GM19193 (cell line): ENCODE measurements at regions not wholly inside any gene's neighbourhood (a gene's known extent, or its start where the extent isn't known, plus 50 kb on each side); places are given as distances from the start of the nearest gene placed in this dataset.

Experiments used
- POLR2A ChIP-seq: IDR thresholded peaks from 4 replicates; pipeline ENCODE4 v1.6.1; 2011; ENCODE audit not compliant: insufficient read depth, insufficient read length; ENCODE audit errors: extremely low read depth

DNA sequence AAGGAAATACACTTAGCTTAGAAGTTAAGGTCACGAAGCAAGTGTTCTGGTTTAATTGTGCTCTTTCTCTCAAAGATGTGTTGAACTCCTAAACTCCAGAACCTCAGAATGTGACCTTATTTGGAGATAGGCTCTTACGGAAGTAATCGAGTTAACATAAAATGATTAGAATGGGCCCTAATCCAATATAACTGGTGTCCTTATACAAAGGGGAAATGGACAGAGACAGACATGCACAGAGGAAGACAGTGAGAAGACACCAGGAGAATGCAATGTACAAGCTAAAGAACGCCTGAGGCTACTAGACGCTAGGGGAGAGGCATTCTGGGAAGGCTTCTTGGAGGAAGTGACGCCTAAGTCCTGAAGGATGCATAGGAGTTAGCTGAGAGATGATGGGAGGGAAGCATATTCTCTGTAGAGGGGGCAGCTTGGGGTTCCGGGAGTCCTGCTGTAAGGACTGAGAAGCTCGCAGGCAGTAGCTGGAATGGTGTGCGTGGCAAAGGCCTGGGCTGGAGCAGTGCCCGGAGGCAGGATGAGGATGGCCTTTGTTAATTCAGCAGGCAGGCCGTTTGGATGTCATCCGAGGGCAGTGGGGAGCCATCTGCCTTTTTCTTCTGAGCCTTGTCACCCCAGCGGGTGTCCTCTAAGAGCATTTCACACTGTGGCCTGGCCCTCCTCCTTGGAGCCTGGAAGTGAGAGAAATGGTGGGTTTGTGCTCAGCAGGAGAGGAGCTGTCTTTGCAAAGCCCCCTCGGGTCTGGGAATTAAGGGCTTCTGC lies 513.4 kb downstream of the SHQ1 start:
- TF ChIP-seq POLR2A: no peak

DNA sequence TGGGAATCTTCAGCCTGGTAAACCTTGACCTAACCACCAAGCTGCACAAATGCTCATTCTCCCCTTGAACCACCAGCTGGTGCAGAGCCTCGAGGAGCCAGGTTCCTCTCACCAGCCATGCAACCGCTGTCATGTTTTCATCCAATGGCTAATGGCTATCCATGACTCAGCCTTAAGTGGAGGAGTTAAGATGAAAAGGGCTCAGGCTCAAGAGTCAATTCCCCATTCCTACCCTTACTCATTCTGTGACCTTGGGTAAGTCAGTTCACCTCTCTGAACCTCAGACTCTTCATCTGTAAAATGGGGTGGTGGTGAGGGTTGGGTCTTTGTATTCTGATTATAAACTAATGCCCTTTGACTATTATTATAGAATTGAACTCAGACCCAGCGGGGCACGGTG lies 515.6 kb downstream of the SHQ1 start:
- TF ChIP-seq POLR2A: no peak

DNA sequence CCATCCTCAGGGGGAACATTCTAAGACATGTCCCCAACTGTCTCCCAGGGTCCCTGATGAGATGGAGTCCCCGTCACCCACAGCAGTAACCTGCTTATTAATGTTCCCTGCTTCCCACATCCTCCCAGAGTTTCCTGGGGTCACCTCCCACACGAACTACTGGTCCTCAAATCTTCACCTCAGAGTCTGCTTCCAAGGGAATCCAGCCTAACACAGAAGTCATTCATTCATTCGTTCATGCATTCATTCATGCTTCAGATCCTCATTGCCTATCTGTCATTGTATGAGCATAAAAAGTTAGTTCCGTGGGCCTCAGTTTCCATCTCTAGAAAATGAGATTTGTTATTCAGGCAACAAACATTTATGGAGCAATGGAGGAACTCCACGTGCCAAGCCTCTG lies 516.2 kb downstream of the SHQ1 start:
- no peak for TF ChIP-seq POLR2A

DNA sequence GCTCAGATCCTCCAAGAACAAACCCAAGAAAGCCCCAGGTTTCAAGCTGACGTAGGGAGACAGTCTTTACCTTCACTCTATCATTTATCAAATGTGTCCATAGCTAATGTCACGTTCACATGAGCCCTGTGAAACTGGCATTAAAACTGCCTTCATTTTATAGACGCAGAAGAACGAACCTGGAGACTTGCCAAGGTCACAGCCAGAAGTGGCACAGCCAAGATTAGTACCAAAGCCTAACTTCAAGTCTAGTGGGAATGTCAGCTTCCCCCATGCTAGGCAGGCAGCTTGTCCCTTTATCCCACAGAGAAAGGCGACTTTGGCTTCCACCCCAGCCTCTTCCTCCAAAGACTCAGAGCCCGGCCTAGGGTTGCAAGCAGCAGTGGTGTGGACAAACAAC lies 517.2 kb downstream of the SHQ1 start:
- no peak for TF ChIP-seq POLR2A

DNA sequence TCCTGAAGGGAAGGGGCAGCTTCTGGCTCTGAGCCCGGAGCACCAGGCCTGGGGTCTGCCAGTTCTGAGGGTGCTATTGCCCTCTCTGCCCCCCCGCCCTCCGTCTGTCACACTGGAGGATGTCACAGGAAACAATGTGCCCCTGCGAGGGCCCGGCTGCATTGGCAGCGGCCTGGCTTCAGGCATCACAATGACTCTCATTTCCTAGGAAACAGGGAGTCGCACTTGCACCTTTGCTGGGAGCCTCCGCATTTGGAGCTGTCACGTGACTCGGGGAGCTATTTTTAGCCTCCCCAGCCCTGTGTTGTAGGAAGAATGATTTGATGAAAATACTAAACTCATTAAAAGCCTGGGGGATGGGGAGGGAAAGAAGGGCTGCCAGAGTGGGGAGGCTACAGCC lies 518.9 kb downstream of the SHQ1 start:
- no peak for TF ChIP-seq POLR2A

DNA sequence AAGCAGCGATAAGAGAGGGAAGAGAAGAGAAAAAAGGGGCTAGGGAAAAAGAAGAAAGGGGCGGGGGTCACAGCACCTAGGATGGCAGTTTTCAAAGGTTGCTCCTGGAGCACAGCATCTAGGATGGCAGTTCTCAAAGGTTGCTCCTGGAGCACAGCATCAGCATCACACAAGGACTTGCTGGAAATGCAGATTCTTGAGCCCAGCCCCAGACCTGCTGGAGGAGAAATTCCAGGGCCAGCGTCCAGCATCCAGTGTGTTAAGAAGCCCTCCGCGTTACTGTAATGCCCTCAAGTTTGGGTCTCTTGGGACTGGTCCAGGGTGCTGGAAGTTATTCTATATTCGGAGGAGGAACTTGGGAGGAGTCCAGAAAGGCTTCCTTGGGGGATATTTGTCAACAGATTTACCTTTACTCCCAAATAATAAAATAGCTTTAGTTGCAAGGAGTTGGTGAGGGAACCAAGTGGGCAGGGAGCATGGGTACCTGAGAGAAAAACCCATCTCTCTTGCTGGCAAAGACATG lies 519.4 kb downstream of the SHQ1 start:
- TF ChIP-seq POLR2A: no peak

DNA sequence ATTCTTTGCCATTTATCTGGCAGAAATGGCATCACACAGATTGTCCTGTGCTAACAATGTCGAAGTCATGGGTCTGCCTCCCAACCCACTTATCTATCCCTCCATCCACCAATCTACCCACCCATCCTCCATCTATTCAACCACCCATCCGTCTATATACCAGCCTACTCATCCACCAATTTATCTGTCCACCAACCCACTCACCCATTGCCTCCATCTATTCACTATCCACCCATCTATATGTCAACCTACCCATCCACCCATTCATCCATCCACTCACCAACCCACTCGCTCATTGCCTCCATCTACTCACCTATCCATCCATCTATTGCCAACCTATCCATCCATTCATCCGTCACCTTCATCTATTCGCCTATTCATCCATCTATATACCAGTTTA lies 521.2 kb downstream of the SHQ1 start:
- TF ChIP-seq POLR2A: no peak

DNA sequence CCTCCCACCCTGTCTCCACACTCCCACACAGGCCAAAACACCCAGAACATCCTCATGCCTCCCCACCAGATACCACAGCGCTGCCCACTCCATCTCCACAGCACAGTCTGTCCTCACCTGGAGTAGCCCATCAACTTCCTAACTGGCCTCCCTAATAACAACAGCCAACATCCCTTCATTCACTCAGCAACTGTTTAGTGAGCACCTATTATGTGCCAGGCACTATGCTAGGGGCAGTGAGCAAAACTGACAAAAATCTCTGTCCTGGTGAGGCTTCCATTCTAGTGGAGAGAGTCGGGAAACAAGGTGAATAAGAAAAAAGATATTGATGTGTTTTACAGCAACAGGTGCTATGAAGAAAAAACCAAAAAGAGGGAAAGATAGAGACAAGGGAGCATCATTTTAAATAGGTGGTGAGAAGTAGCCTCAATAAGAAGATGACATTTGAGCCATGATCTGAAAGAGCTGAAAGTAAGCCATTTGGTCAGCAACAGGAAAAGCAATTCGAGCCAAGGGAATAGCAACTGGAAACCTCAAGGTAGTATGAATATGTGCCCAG lies 523.9 kb downstream of the SHQ1 start:
- TF ChIP-seq POLR2A: no peak

DNA sequence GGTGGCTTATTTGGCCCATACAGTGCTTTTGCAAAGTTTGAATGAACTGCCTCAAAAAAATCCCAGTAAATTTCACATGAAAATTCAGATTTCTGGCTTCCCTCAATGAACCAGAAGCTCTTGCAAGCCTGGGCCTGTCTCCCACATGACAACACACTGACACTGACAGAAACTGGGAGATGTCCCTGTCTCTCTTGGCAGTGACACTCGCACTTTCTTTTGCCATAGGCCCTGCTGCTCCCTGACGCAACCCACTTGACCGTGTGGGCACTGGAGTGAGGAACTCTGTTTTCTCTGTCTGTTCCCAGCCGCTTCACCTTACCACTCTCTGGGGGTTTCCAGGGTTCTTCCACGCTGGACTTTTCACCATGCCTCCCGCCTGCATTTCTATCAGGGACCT lies 524.5 kb downstream of the SHQ1 start:
- TF ChIP-seq POLR2A: no peak

DNA sequence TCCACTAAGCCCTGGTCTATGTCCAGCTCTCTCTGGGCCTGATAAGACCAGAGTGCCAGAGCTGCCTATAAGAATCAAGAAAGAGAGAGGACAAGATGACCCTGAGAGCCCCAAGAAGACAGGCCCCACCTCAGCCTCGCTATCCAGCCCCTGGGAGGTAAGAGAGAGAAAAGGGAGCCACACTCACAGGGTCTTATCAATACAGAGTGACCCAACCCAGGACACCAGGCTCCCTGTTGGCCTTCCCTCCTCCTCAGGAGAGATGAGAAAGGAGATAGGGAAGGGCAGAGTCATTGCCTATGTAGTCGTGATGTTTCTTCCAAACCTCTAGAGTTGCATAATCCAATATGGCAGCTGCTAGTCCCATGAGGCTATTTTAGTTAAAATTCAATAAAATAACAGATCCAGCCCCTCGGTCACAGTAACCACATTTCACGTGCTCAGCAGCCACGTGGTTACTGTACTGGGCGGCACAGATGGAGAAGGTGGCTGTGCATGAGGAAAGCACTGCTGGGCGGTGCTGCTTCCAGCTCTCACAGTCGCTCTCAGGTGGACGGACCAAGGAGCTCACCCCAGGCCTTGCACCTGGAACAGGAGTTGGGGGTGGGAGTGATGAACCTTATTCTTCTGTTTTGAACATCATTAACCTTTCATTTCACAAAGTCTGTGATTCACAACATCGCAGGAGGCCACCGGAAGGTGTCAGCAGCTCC lies 525.8 kb downstream of the SHQ1 start:
- no peak for TF ChIP-seq POLR2A

DNA sequence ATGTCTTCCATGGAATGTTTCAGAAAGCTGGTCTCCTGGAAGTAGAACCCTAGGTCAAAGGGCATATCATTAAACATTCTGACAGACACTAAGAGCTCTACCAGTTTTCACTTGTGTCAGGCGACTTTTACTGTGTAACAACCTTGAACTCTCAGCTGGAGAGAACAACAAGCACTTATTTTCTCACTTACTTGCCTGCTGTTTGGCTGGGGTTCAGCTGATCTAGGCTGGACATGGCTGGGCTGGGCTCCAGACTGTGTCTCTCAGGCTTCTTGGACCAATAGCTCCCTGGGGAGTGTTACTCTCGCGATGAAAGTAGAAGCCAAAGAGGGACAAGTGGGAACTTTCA lies 527.3 kb downstream of the SHQ1 start:
- TF ChIP-seq POLR2A: no peak

DNA sequence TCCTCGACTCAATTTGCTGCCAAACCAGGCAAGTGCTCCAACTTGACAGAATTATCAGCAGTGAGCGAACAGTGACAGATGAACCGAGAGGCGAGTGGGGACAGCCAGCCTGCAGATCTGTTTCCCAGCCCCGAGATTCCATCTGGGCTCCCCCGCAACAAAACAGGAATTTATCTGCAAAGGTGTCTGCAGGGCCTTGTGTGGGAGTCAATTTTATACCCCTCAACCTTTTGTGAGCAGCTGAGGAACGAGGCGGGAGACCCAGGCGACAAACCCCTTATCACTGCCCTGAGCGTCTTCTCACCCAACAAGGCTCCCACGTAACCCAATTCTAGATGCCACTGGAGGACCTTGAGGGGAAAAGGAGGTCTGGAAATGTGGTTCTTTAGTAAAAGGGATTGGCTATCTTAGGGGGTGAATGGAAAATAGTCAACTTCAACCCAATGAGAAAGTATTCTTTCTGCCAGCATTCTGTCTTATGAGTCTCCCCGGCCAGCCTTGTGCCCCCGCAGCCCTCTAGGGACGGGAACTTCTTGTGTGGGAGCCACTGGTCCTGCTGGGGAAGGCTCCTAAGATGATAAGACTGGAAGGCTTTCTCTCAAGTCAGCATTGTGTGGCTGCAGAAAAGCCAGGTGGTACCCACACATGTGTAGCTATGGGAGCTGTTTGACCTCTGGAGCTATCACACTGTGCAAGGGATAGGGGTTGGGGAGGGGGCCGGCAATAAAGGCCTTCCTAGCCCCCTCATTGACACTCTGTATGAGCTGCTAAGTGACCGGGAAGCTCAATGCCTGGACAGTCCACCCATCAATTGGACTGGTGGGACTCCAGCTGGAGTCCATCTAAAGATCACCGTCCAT lies 527.9 kb downstream of the SHQ1 start:
- no peak for TF ChIP-seq POLR2A

DNA sequence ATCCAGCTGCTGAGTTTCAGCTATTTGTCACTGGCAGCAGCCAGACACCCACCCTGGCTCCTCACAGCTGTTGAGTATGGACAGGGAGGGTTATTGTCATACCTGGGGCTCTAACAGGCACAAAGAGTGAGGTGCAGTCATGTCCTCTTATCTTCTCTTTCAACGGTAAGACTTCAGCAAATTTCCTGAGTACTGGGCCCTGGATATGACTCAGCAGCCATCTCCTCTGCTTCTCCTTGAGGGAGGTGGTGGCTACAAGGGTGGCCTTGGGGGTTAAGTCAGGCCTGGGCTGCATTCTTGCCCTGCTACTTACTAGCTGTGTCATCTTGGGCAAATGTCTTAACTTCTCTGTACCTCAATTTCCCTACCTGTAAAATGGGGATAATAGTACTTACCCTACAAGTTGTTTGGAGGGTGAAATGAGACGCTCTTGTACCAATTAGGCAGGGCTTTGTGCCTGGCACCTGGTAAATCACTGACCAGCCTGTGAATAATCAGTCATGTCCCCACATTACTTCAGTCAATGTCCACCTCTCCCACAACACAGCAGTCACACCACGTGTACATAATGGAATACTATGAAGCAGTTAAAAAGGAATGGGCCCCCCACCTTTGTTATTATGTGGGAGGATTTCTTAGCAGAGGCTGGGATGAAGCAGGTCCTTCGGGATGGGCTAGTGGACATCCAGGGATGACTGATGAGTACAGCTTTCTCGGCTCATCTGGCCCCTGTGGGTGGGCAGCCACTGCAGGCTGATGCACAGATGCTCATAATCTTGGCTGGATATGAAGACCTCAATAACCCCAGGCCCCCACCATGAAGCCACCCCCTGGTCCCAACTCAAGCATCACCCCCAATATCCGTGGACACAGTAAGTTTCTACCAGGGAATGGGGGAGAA lies 528.8 kb downstream of the SHQ1 start:
- no peak for TF ChIP-seq POLR2A
